HG03432 (cell line): ENCODE measurements at regions not wholly inside any gene's neighbourhood (a gene's known extent, or its start where the extent isn't known, plus 50 kb on each side); places are given as distances from the start of the nearest gene placed in this dataset.

Source experiments
- ATAC-seq: cut with Tn5 transposase; IDR thresholded peaks from one replicate; pipeline ENCODE4 v1.9.1; 2021; ENCODE audit warnings: mild to moderate bottlenecking, moderate library complexity; ENCODE audit not compliant: unreplicated experiment

- no peak for ATAC-seq
These were observed 137.3 kb upstream of the RTL1 start for GRCh38 chr14:101040538-101041442.

- ATAC-seq = no peak
These were observed 140.4 kb upstream of the RTL1 start for GRCh38 chr14:101043891-101044290.

- ATAC-seq = no peak
These were observed 141.2 kb upstream of the RTL1 start for GRCh38 chr14:101044741-101045140.

GRCh38 chr14:101045511-101045910 is 142.0 kb upstream of the RTL1 start:
- no peak for ATAC-seq

GRCh38 chr14:101046071-101046470 is 142.5 kb upstream of the RTL1 start:
- no peak for ATAC-seq

- ATAC-seq = no peak
These were observed 143.8 kb upstream of the RTL1 start for GRCh38 chr14:101047326-101047725.

GRCh38 chr14:101048766-101049165 is 145.2 kb upstream of the RTL1 start:
- no peak for ATAC-seq

- no peak for ATAC-seq
These were observed 146.0 kb upstream of the RTL1 start for GRCh38 chr14:101049511-101049910.

- no peak for ATAC-seq
These were observed 146.4 kb upstream of the RTL1 start for GRCh38 chr14:101049942-101050341.

- ATAC-seq = no peak
These were observed 147.5 kb upstream of the RTL1 start for GRCh38 chr14:101050901-101051490.

GRCh38 chr14:101054671-101055070 is 151.1 kb upstream of the RTL1 start:
- ATAC-seq = no peak

- no peak for ATAC-seq
These were observed 151.7 kb upstream of the RTL1 start for GRCh38 chr14:101055106-101055662.

- ATAC-seq = no peak
These were observed 152.4 kb upstream of the RTL1 start for GRCh38 chr14:101055776-101056374.

- no peak for ATAC-seq
These were observed 152.9 kb upstream of the RTL1 start for GRCh38 chr14:101056446-101056845.

- no peak for ATAC-seq
These were observed 153.9 kb upstream of the RTL1 start for GRCh38 chr14:101057394-101057793.

- no peak for ATAC-seq
These were observed 155.0 kb upstream of the RTL1 start for GRCh38 chr14:101058571-101058970.

- ATAC-seq = no peak
These were observed 156.7 kb upstream of the RTL1 start for GRCh38 chr14:101060171-101060601.

GRCh38 chr14:101061411-101062064 is 158.0 kb upstream of the RTL1 start:
- ATAC-seq = no peak

- ATAC-seq = no peak
These were observed 158.5 kb upstream of the RTL1 start for GRCh38 chr14:101062065-101062450.

- ATAC-seq = no peak
These were observed 159.1 kb upstream of the RTL1 start for GRCh38 chr14:101062601-101063000.

GRCh38 chr14:101063121-101063520 is 159.6 kb upstream of the RTL1 start:
- ATAC-seq = no peak
